A549 (cell line): ENCODE measurements at regions not wholly inside any gene's neighbourhood (a gene's known extent, or its start where the extent isn't known, plus 50 kb on each side); places are given as distances from the start of the nearest gene placed in this dataset.

Source experiments
- ESRRA ChIP-seq: fragments of 150-350 bp; IDR thresholded peaks from 2 replicates; pipeline ENCODE4 v1.6.1; 2014; ENCODE audit warnings: mild to moderate bottlenecking, low read length, borderline replicate concordance
- MAFK ChIP-seq: fragments of 450-650 bp; IDR thresholded peaks from 2 replicates; pipeline ENCODE4 v1.6.1; 2014; ENCODE audit not compliant: partially characterized antibody
- MYC ChIP-seq: IDR thresholded peaks from 2 replicates; pipeline ENCODE4 v1.6.1; 2012; ENCODE audit warnings: mild to moderate bottlenecking, inconsistent platforms, low read length, improper control_type of control experiment, borderline replicate concordance
- POLR2A ChIP-seq: IDR thresholded peaks from 2 replicates; pipeline ENCODE4 v1.6.1; 2012; ENCODE audit warnings: mild to moderate bottlenecking, low read length
- RAD21 ChIP-seq, 2 experiments: fragments of >200 bp in 1 of 2; sonication (Bioruptor Twin) in 1 of 2; formaldehyde crosslinking in 1 of 2; IDR thresholded peaks in 1 of 2; conservative IDR thresholded peaks in 1 of 2; 2 replicates in 1 of 2; 3 replicates in 1 of 2; pipeline ENCODE4 v1.6.1; 2012 to 2018; ENCODE audit warnings: inconsistent platforms in 1 of 2
- RCOR1 ChIP-seq: fragments of 150-350 bp; IDR thresholded peaks from 2 replicates; pipeline ENCODE4 v1.6.1; 2014; ENCODE audit warnings: antibody characterized with exemption, low read length, low read depth
- TFCP2L1 ChIP-seq: fragments of 250-450 bp; sonication (Bioruptor Pico); IDR thresholded peaks from 2 replicates; pipeline ENCODE4 v1.5.0; 2021; ENCODE audit warnings: mild to moderate bottlenecking
- TF ChIP-seq, protein P1 (sequence below): fragments of >200 bp; sonication (Bioruptor Twin); formaldehyde crosslinking; IDR thresholded peaks from 3 replicates; pipeline ENCODE4 v1.5.1; 2016
- TF ChIP-seq, protein P2 (sequence below): fragments of 200-600 bp; sonication (generic); IDR thresholded peaks from 2 replicates; pipeline ENCODE4 v1.6.1; 2016; ENCODE audit warnings: antibody characterized with exemption, mild to moderate bottlenecking, moderate library complexity

DNA sequence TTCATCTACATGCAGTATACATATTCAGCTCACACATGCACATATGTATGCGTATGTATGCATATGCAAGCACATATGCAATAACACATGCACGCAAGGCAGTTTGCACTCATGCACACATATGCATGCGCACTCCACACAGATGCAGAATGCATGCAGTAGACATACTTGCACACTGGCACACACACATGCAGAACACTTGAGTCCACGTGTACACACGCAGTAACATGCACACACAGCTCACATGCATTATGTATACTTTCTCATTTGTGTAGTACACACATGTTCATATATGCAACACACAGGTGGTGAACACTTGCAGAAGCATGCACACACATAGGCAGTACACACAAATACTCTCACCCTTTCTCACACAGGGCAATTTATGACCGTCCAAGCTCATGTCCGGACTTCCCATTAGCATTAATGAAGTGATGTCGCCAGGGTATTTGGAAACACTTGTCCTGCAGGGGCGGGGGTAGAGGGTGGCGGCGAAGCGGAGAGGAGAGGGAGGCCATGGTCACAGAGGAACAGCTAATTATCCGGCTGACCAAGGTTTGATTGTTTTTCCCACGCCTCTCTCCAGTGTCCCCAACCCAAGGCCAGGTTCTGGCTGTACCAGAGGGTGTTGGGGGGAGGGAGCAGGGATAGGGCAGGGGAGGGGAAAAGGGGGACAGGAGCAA lies 91.3 kb downstream of the VEGFA start:
- no peak for TF ChIP-seq POLR2A
- TF ChIP-seq, protein P1, sequence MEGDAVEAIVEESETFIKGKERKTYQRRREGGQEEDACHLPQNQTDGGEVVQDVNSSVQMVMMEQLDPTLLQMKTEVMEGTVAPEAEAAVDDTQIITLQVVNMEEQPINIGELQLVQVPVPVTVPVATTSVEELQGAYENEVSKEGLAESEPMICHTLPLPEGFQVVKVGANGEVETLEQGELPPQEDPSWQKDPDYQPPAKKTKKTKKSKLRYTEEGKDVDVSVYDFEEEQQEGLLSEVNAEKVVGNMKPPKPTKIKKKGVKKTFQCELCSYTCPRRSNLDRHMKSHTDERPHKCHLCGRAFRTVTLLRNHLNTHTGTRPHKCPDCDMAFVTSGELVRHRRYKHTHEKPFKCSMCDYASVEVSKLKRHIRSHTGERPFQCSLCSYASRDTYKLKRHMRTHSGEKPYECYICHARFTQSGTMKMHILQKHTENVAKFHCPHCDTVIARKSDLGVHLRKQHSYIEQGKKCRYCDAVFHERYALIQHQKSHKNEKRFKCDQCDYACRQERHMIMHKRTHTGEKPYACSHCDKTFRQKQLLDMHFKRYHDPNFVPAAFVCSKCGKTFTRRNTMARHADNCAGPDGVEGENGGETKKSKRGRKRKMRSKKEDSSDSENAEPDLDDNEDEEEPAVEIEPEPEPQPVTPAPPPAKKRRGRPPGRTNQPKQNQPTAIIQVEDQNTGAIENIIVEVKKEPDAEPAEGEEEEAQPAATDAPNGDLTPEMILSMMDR, result no peak
- TF ChIP-seq TFCP2L1 (CRISPR knock-in tag), result no peak
- no peak for TF ChIP-seq RCOR1
- TF ChIP-seq MYC, result no peak
- TF ChIP-seq ESRRA, result no peak
- TF ChIP-seq, protein P2, sequence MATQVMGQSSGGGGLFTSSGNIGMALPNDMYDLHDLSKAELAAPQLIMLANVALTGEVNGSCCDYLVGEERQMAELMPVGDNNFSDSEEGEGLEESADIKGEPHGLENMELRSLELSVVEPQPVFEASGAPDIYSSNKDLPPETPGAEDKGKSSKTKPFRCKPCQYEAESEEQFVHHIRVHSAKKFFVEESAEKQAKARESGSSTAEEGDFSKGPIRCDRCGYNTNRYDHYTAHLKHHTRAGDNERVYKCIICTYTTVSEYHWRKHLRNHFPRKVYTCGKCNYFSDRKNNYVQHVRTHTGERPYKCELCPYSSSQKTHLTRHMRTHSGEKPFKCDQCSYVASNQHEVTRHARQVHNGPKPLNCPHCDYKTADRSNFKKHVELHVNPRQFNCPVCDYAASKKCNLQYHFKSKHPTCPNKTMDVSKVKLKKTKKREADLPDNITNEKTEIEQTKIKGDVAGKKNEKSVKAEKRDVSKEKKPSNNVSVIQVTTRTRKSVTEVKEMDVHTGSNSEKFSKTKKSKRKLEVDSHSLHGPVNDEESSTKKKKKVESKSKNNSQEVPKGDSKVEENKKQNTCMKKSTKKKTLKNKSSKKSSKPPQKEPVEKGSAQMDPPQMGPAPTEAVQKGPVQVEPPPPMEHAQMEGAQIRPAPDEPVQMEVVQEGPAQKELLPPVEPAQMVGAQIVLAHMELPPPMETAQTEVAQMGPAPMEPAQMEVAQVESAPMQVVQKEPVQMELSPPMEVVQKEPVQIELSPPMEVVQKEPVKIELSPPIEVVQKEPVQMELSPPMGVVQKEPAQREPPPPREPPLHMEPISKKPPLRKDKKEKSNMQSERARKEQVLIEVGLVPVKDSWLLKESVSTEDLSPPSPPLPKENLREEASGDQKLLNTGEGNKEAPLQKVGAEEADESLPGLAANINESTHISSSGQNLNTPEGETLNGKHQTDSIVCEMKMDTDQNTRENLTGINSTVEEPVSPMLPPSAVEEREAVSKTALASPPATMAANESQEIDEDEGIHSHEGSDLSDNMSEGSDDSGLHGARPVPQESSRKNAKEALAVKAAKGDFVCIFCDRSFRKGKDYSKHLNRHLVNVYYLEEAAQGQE, result no peak
- TF ChIP-seq RAD21 (conservative IDR thresholded peaks at IDR 0.05 in 1 of 2, IDR thresholded peaks at IDR 0.05 in 1 of 2), result no peak
- TF ChIP-seq MAFK, result no peak
